Activated gamma-delta T cell treated with anti-CD3 and anti-CD28 coated beads, Interleukin-2, amount 50 U/mL, for 16 hours (primary cell): ENCODE measurements at regions not wholly inside any gene's neighbourhood (a gene's known extent, or its start where the extent isn't known, plus 50 kb on each side); places are given as distances from the start of the nearest gene placed in this dataset.
"Not testable (repeated sequence)": the region's sequence is repeated elsewhere in the genome, so short reads cannot be mapped to it uniquely, and the experiment has no call there.

Source experiments
- DNase-seq: peaks from one replicate; pipeline ENCODE4 v3.0.0-alpha.2; 2020; ENCODE audit warnings: low read depth

- not testable (repeated sequence) for DNase-seq
Observed at GRCh38 chr3:195669310-195669709, 51.5 kb upstream of the MUC20 start.

DNA sequence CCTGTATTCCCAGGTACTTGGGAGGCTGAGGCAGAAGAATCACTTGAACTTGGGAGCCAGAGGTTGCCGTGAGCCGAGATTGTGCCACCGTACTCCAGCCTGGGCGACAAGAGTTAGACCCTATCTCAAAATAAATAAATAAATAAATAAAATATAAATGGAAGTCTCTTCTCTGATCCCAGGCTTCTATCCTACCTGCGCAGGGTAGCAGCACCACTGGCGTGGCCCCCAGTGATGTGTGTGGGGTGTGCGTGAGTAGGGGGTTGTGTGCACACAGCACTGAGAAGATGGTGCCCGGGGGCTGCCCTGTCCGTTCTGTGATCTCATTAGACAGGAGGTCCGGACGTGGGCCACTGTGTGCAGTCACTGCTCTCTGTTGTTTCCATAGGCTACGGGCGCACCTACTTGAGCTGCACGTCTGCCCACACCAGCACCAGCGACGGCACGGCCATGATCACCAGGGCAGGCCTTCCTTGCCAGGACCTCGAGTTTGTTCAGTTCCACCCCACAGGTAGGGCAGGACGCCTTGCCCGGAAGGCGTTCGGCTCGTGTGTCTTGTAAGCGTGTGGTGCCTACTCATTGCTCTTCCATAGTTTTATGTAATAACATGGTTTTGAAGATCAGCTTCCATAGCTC is 52.5 kb upstream of the MUC20 start:
- DNase-seq = not testable (repeated sequence)

DNA sequence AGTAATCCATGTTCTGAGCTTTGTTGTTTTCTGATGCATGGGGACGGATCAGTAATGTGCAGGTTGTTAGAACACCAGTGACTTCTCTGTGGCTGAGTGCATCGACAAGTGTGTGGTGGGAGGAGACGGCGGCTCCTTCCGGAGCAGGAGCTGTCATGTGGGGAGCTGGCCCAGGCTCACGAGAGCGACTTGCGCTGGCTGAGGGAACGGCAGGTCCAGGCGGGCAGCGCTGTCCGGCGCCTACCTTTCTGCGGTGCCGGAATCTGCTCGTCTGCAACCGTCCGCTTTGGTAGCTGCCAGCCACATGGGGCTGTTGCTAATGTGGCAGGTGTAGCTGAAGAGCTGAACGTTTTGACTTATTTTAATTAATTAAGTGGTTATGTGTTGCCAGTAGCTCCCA is 55.5 kb upstream of the MUC20 start:
- DNase-seq = not testable (repeated sequence)

- not testable (repeated sequence) for DNase-seq
Observed at GRCh38 chr3:195664131-195664530, 56.6 kb upstream of the MUC20 start.

DNA sequence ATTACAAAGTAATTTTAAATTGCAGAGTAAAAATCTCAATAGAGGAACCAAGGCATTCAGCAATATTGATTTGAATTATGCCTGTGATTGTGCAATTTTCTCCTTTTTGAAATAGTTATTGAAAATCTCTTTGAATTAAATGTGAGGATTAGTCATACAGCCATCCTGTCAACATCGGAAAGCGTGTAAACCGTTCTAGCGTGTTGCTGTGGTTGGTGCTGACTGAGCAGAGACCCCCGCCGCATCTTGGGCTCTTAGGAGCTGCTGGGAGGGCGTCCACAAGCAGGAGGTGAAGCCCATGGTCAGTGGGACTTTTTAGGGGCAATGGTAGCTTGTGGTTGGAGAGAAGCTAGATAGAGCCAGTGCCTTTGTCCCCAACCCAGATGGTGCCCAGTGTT is 61.6 kb upstream of the MUC20 start:
- DNase-seq = not testable (repeated sequence)

DNA sequence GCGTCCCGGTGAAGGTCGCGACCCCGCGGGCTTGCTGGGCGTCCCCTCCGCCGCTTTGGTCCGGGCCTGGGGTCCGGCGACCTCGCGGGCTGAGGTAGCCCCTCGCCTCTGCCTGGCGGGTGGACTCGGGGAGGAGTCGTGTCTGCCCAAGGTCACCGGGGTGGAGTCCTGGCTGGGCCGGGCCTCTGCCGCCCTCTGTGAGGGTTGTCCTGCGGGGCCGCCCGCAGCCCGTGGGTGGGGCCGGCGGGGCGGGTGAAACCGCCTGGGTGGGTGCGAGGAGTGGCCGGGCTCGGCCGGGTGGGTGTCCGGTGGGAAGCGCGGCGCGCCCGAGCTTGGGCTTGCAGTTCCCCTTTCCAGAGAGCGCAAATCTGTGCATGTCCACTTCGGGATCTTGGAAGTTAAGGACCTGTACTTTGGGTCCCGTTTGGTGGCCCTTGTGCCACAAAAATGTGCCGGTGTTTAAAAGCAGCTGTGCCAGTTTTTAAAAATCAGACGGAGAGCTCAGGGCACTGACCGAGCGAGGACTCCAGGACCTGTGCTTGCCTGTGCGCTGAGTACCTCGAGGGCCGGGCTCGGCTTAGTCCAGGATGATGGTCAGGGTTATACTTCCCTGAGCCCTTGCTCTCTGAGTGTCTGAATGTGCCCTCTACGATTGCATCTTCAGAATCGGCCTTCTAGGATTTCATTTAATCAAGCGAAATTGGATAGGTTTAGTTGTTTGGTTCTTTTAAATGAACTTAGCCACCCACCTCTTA is 62.2 kb upstream of the MUC20 start:
- DNase-seq = not testable (repeated sequence)

DNA sequence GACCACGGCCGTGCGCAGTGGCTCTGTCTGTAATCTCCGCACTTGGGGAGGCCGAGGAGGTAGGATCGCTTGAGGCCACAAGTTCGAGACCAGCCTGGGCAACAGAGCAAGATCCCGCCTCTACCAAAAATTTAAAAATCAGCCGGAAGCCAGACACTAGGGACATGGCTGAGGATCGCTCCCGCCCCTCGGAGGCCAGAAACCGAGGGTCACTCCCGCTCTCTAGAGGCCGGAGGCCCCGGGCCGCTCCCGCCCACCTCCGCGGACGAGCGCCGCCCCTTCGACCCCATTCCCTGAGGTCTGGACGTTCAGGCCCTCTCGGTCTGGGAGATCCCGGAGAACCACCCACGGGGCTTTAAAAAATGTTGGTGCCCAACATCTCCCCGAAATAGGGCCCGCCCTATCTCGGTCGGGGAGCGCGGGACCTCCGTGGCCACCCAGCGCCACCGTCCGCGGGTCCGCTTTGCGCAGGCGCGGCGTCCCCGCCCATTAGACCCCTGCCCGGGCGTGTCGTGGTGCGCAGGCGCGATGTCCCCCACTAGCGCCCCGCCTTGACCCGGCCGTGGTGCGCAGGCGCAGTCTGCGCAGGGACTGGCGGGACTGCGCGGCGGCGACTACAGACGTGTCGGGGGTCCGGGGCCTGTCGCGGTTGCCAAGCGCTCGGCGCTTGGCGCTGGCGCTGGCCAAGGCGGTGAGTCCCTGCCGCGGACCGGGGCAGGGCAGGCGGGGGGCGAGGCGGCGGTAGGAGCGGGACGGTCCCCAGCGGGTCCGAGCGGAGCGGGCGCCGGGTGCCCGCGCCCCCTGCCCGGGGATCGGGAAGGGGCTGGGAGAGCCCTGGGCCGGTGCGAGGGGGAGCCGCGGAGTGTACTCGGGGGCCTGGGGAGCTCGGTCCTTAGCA is 63.1 kb upstream of the MUC20 start:
- DNase-seq = peak; percentile 52

- not testable (repeated sequence) for DNase-seq
Observed at GRCh38 chr3:195656091-195656490, 64.7 kb upstream of the MUC20 start.

DNA sequence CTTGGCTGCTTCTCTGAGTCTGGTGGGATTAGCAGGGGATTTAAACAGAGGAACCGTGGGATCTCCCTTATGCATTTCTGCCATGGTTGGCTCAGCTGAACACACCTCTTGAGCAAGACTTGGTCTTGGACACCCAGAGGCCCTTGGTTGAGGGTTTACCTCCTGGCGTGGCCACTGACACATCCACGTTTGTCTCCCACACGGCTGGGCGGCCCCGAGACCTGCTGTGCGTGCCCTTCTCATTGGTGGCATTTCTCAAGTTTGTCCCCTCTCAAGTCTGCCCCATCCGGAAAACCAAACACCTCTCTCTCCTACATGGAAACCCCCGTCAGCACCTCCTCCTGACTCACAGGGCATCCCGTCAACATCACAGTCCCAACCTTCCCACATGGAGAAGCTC is 66.0 kb upstream of the MUC20 start:
- not testable (repeated sequence) for DNase-seq

GRCh38 chr3:195654138-195654537 is 66.6 kb upstream of the MUC20 start:
- not testable (repeated sequence) for DNase-seq

GRCh38 chr3:195653641-195654040 is 67.1 kb upstream of the MUC20 start:
- DNase-seq = not testable (repeated sequence)

DNA sequence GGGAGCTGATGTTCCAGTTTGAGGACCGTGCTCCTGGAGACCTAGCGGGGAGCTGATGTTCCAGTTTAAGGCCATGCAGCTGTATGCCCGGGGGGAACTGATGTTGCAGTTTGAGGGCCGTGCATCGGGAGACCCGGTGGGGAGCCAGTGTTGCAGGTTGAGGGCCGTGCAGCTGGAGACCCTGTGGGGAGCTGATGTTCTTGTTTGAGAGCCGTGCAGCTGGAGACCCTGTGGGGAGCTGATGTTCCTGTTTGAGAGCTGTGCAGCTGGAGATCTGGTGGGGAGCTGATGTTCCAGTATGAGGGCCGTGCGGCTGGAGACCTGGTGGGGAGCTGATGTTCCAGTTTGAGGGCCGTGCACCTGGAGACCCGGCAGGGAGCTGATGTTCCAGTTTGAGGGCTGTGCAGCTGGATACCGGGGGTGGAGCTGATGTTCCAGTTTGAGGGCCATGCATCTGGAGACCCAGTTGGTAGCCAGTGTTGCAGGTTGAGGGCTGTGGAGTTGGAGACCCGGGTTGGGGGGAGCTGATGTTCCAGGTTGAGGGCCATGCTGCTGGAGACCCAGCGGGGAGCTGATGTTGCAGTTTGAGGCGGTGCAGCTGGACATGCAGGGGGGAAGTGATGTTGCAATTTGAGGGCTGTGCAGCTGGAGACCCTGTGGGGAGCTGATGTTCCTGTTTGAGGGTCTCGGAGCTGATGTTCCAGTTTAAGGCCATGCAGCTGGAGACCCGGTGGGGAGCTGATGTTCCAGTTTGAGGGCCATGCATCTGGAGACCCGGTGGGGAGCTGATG is 64.4 kb upstream of the APOD start:
- DNase-seq = not testable (repeated sequence)

DNA sequence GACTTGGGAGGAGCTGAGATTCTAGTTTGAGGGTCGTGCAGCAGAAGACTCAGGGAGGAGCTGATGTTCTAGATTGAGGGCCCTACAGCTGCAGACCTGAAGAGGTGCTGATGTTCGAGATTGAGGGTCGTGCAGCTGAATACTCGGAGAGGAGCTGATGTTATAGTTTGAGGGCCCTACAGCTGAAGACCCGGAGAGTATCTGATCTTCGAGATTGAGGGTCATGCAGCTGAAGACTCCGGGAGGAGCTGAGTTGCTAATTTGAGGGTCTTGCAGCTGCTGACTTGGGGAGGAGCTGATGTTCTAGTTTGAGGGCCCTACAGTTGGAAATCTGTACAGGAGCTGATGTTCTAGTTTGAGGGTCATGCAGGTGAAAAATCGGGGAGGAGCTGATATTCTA is 62.1 kb upstream of the APOD start:
- not testable (repeated sequence) for DNase-seq

DNA sequence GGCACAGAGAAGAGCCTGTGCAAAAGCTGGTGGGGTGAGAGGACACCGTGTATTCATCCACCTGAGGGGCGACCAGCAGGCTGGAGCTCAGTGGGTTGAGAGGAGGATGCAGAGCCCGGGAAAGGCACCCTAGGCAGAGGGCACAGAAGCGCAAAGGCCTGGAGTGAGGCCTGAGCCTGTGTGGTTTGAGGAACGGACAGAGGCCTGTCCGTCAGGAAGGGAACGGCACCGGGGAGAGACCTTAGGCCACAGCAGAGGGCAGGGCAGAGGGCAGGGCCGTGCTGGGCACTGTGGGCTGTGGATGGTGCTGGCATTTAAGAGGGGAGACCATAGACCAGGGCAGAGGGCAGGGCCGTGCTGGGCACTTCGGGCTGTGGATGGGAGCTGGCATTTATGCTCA is 59.5 kb upstream of the APOD start:
- DNase-seq = not testable (repeated sequence)

GRCh38 chr3:195642311-195642710 is 58.6 kb upstream of the APOD start:
- not testable (repeated sequence) for DNase-seq

- DNase-seq = not testable (repeated sequence)
Observed at GRCh38 chr3:195638456-195638855, 54.7 kb upstream of the APOD start.

DNA sequence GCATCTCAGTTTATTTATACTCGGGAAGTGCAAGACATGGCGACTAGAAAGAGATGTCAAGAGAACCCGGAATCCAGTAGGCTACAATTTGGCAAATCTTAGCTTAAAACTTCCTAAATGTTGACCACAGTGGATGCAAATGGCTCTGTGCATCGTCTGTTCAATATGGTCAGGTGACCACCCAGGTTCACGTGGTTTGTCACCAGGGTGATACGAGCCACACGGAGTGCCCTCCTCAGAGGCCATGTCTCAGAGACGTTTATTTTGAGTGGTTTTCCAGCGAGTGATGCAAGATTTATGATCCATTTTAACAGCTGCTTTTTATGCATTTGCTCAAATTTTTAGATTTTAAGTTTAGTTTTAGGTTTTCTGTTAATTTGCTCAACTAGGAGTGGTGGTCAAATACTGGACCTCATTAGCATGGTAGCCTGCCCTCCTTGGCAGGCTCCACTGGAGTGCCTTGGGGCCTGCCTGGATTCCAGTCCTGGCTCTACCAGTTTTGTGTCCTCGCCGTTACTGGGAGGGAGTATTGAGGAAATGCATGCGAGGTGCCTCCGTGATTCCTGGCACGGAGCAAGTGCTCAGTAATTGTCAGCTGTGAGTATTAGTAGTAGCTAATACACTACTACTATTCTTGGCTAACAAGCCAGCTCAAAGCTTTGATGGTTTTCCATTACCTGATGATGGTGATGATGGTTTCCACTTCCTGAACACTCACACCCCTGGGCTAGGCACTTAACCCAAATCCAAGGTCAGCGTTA is 53.9 kb upstream of the APOD start:
- DNase-seq = not testable (repeated sequence)

- DNase-seq = not testable (repeated sequence)
Observed at GRCh38 chr3:195637011-195637410, 53.3 kb upstream of the APOD start.

DNA sequence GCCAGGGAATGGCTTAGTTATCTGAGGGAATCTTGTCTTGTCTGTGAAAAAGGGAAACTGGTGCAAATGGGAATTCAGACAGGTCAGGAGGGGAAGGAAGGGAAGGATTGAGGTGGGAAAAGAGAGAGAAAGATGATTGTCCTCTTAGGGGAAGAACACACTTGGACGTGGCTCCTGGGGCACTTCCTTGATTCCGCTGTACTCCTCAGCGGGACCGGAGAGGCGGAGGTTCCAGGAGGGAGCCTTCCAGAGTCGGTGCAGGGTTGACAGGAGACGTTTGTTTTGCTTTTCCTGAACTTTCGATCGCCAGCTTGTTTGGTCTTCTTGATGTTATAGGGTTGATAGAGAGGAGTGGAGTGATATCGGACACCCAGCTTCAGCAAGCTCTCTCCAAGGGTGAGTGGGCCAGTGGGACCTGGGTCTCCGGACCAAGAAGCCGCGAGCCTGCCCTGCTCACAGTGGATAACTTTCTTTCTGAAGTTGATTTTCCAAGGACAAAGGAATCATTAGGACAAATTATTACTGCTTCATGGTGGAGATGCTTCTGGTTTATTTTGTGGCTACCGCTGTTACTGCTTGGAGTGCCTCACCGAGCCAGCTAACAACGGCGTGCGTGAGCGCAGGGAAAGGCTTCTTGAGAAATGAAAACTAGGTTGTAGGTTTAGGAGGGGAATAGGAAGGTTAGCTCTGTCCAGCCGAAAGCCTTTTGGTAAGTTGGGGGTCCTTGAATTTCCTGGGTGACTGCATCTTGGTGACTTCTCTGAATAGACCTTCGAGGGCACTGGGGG is 52.4 kb upstream of the APOD start:
- not testable (repeated sequence) for DNase-seq

DNA sequence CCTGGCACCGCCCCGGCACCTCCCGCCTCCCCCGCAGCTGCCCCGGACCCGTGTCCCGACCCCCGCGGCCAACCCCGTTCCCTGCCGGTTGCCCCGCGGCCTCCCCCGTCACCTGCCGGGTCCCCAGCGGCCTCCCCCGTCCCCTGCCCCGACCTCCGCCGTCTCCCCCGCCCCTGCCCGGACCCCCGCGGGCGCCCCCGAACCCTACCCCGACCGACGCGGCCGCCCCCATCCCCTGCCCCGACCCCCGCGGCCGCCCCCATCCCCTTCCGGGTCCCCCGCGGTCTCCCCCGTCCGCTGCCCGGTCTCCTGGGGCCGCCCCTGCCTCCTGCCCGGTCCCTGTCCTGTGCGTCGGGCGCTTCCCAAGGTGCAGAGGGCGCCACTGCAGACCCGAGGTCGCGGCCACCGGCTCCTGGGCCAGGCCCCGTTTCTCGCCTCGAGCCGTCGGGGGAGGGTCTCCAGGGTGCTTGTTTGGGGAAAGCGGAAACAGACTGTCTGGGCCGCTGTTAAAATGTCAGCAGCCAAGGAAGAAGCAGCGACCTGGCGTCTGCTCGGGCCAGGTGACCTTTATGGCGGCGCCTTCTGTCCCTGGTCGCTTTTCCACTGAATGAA is 51.6 kb upstream of the APOD start:
- not testable (repeated sequence) for DNase-seq
